Prostate gland (tissue), 2 donors: ENCODE measurements at regions not wholly inside any gene's neighbourhood (a gene's known extent, or its start where the extent isn't known, plus 50 kb on each side); places are given as distances from the start of the nearest gene placed in this dataset.

Experiments
- DNase-seq: peaks from one replicate; pipeline ENCODE4 v3.0.0-alpha.2; 2019; ENCODE audit warnings: low spot score
- H3K27ac ChIP-seq, 2 donors: fragments of 200-600 bp; sonication (generic); 2 replicates each; pipeline ENCODE4 v1.5.1; 2017 to 2019
- H3K27me3 ChIP-seq: fragments of 200-600 bp; sonication (generic); replicated peaks from 2 replicates; pipeline ENCODE4 v1.5.1; 2019; ENCODE audit not compliant: insufficient read depth
- H3K36me3 ChIP-seq, 2 donors: fragments of 200-600 bp; sonication (generic); 1 replicate in 1 of 2; 2 replicates in 1 of 2; pipeline versions ENCODE4 v1.5.1 to v1.8.1; 2017 to 2019
- H3K4me1 ChIP-seq: fragments of 200-600 bp; sonication (generic); replicated peaks from 2 replicates; pipeline ENCODE4 v1.5.1; 2019
- H3K4me3 ChIP-seq, 2 donors: fragments of 200-600 bp; sonication (generic); 2 replicates each; pipeline ENCODE4 v1.5.1; 2017 to 2019
- H3K9me3 ChIP-seq: fragments of 200-600 bp; sonication (generic); 2 replicates; pipeline ENCODE4 v1.5.1; 2017
- POLR2A ChIP-seq: fragments of 450-650 bp; IDR thresholded peaks from one replicate; pipeline ENCODE4 v1.6.1; 2016; ENCODE audit warnings: antibody characterized with exemption, mild to moderate bottlenecking
- POLR2AphosphoS5 ChIP-seq: sonication (generic); formaldehyde crosslinking; IDR thresholded peaks from one replicate; pipeline ENCODE4 v1.6.1; 2017; ENCODE audit warnings: antibody characterized with exemption
- WGBS: methylation state at CpG from one replicate; pipeline ENCODE4 v1.1.5; 2018; 5-methylcytosine and 5-hydroxymethylcytosine counted together
- intact Hi-C: fragments of 100-400 bp; cut with DNase I; formaldehyde crosslinking; loops from one replicate; pipeline ENCODE4 v1.14.2; 2022
- TF ChIP-seq, protein P1 (sequence below), 4 experiments: fragments of 200-600 bp in 2 of 4; fragments of 450-650 bp in 2 of 4; sonication (generic) in 2 of 4; IDR thresholded peaks; 1 replicate in 3 of 4; 2 replicates in 1 of 4; pipeline ENCODE4 v1.5.1; 2016 to 2019; ENCODE audit warnings: antibody characterized with exemption in 4 of 4, mild to moderate bottlenecking in 2 of 4, moderate library complexity in 2 of 4

DNA sequence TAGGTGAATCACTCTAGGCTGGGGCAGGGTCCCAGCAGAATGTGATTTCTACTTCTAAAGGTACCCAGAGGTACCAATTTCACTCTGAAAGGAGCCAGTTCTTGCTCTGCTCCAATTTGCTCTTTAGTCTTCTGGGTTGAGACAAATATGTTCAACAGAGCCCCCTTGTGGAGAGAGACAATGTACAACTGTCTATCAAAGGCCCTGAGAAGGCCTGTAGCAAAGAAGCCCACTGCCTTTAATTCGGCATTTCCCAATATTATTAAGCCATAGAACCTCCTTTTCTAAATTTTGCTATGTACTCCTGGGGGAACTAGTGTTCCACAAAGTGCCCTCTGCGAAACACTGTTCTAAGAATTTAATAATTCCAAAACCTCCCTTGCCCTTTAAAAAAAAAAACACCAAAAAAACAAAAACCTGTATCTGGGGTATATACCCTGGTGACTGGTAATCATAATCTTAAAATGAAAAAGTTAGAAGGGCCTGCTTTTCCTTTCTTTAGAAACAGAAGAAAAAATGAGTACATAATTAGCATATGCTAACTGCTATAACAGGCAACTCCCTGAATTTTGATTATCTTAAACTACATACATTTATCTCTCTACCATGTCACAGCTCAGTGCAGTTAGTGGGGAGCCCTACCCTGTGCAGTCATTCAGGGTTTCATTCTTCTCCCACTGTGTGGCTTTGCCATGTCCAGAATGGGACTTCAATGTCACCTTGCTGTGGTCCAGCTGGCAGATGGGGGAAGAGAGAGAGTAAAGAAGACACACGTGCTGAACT, 160.9 kb upstream of the BMPER start:
- Histone ChIP-seq H3K9me3 (no peaks in the 10 kb centered on the region), H3K4me3 (no peak overlapping the region), H3K27ac (peak overlapping the region in 1 of 2 donors; percentile 59), H3K4me1 (no peaks in the 10 kb centered on the region), H3K36me3 (no peaks in the 10 kb centered on the region), H3K27me3 (no peaks in the 10 kb centered on the region)
- intact Hi-C loops, result loop anchor here (10.0 kb wide), 1 partner anchor 500 kb away; no protein-coding TSS in a partner anchor
- DNase-seq, result no peak
- 96% methylated on average over 3 of the region's 3 CpGs for WGBS
- no peak for TF ChIP-seq POLR2A
- TF ChIP-seq, protein P1, sequence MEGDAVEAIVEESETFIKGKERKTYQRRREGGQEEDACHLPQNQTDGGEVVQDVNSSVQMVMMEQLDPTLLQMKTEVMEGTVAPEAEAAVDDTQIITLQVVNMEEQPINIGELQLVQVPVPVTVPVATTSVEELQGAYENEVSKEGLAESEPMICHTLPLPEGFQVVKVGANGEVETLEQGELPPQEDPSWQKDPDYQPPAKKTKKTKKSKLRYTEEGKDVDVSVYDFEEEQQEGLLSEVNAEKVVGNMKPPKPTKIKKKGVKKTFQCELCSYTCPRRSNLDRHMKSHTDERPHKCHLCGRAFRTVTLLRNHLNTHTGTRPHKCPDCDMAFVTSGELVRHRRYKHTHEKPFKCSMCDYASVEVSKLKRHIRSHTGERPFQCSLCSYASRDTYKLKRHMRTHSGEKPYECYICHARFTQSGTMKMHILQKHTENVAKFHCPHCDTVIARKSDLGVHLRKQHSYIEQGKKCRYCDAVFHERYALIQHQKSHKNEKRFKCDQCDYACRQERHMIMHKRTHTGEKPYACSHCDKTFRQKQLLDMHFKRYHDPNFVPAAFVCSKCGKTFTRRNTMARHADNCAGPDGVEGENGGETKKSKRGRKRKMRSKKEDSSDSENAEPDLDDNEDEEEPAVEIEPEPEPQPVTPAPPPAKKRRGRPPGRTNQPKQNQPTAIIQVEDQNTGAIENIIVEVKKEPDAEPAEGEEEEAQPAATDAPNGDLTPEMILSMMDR (IDR thresholded peaks at IDR 0.05), result peak in 2 of 4 experiments; percentile 23 to 37

DNA sequence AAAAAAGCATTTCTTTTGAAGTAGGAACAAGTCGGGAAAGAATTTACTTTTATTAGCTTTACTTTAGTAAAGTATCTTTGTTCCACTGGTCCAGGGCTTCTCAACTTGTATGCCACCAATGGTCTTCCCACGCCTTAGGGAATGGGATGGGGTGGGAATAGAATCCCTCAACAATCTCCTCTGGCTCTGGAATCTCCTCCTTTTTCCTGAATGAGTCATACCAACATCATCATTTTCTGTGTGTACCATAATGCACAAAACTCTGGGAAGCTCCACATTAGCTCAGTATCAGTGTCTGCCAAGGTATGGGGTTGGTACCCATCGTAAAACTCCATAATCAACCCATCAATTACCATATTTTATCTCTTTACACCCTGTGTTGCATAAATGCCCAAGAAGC, 159.4 kb upstream of the BMPER start:
- H3K4me1 ChIP-seq, result no peaks in the 10 kb centered on the region
- intact Hi-C loops, result loop anchor here (10.0 kb wide), 1 partner anchor 501 kb away; no protein-coding TSS in a partner anchor
- no peak overlapping the region for H3K4me3 ChIP-seq
- H3K27me3 ChIP-seq, result no peaks in the 10 kb centered on the region
- no peak overlapping the region for H3K27ac ChIP-seq
- no peaks in the 10 kb centered on the region for H3K9me3 ChIP-seq
- TF ChIP-seq POLR2A (no peak), POLR2AphosphoS5 (no peak)
- TF ChIP-seq, protein P1 (IDR thresholded peaks at IDR 0.05), result no peak
- DNase-seq, result no peak
- WGBS, result 71% methylated on average over 3 of the region's 3 CpGs
- H3K36me3 ChIP-seq, result no peaks in the 10 kb centered on the region

DNA sequence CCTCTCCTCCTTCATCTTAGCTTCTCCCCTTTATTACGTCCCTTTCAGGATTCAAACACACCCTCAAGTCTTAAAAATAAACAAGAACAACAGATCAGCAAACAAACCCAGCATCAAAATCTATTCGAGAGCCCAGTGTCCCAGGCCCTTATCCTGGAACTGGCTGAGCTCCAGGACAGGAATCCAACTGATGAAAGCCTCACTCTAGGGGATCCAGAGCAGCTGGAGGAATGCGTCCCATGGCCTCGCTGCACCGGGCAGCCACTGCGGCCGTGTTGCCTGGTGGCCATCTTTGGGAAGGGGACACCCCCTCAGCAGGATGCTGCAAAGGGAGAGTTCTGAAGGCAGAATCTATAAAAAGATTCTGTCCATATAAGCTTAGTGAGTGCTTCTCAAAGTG, 156.5 kb upstream of the BMPER start:
- H3K27me3 ChIP-seq, result no peaks in the 10 kb centered on the region
- no peaks in the 10 kb centered on the region for H3K4me1 ChIP-seq
- no peaks in the 10 kb centered on the region for H3K36me3 ChIP-seq
- 56% methylated on average over 7 of the region's 7 CpGs for WGBS
- intact Hi-C loops, result loop anchor here (10.0 kb wide), 1 partner anchor 504 kb away; no protein-coding TSS in a partner anchor
- H3K27ac ChIP-seq, result no peak overlapping the region
- H3K4me3 ChIP-seq, result no peak overlapping the region
- TF ChIP-seq POLR2A (no peak), POLR2AphosphoS5 (no peak)
- TF ChIP-seq, protein P1 (IDR thresholded peaks at IDR 0.05), result no peak
- no peaks in the 10 kb centered on the region for H3K9me3 ChIP-seq
- DNase-seq, result no peak

DNA sequence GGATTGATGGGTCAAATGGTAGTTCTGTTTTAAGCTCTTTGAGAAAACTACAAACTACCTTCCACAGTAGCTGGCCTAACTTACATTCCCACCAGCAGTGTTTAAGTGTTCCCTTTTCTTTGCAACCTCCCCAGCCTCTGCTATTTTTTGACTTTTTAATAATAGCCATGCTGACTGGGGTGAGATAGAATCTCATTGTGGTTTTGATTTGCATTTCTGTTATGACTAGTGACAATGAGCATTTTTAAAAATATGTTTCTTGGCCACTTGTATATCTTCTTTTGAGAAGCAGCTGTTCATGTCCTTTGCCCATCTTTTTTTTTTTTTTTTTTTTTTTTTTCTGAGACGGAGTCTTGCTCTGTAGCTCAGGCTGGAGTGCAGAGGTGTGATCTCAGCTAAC, 155.2 kb upstream of the BMPER start:
- DNase-seq, result no peak
- Histone ChIP-seq H3K27me3 (no peaks in the 10 kb centered on the region), H3K9me3 (no peaks in the 10 kb centered on the region), H3K36me3 (no peaks in the 10 kb centered on the region), H3K4me1 (no peaks in the 10 kb centered on the region), H3K4me3 (no peak overlapping the region), H3K27ac (no peak overlapping the region)
- intact Hi-C loops, result loop anchor here (10.0 kb wide), 1 partner anchor 415 kb away; no protein-coding TSS in a partner anchor
- 60% methylated on average over 1 of the region's 1 CpG for WGBS
- TF ChIP-seq, protein P1 (IDR thresholded peaks at IDR 0.05), result no peak
- TF ChIP-seq POLR2AphosphoS5 (no peak), POLR2A (no peak)

DNA sequence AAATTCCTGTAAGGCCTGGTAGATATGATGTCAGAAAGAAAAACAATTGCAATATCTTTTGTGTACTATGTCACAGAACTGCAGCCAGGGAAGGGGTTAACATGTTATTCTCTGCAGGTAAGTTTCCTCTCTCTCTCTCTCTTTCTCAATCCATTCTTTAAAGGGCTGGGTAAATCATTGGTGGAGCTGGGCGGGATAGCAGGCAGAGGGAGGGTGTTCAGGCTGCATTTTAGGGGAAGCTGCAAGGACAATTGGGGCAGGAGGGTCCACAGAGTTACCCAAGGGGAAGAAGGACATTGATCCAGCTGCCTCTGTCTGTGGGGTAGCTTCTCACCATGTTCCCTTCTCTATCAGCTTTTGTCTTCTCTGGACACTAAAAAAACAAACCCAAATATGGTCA, 153.9 kb upstream of the BMPER start:
- intact Hi-C loops, result loop anchor here (10.0 kb wide), 1 partner anchor 413 kb away; no protein-coding TSS in a partner anchor

More for the DNA sequence above, 153.9 kb upstream of the BMPER start:
- 88% methylated on average over 1 of the region's 1 CpG for WGBS
- DNase-seq, result no peak
- Histone ChIP-seq H3K4me1 (no peaks in the 10 kb centered on the region), H3K36me3 (no peaks in the 10 kb centered on the region), H3K27ac (no peak overlapping the region), H3K27me3 (no peaks in the 10 kb centered on the region), H3K4me3 (no peak overlapping the region), H3K9me3 (no peaks in the 10 kb centered on the region)
- TF ChIP-seq POLR2A, result no peak
- TF ChIP-seq, protein P1 (IDR thresholded peaks at IDR 0.05), result no peak
